ENCODE measurements at regions not wholly inside any gene's neighbourhood (a gene's known extent, or its start where the extent isn't known, plus 50 kb on each side); places are given as distances from the start of the nearest gene placed in this dataset.
A peak's percentile ranks its signal among the peaks of the same experiment; 100 is the strongest.

DNA sequence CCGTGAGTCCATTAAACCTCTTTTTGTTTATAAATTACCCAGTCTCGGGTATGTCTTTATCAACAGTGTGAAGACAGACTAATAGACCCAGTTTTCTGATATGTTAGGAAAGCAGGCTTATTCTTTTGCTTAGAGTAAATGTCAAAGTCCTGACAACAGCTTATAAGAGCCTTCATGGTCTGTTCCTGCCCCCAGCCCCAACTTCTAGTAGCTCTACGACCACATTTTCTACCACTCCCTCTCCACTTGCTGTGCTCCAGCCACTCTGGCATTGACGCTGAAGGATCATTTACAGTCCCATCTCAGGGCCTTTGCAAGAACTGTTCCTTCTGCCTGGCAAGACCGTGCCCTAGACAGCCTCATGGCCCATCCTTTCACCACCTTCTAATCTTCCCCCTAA is 104.6 kb upstream of the GPR139 start:
- 78% methylated on average over 2 of the region's 5 CpGs for WGBS (ENCODE audit: insufficient coverage)
- DNase-seq: no peak
- H3K4me1 ChIP-seq (ENCODE audit: control extremely low read depth in 1 of 4, control insufficient read depth in 4 of 4, insufficient read depth in 4 of 4, low read length in 3 of 4): no peaks in the 10 kb centered on the region
- no peak overlapping the region for H3K4me3 ChIP-seq (ENCODE audit: control insufficient read depth in 1 of 7, extremely low read depth in 1 of 7, insufficient read depth in 4 of 7, low read depth in 2 of 7, low read length in 6 of 7)
- ChIA-PET POLR2A (no interaction called here), CTCF (no interaction called here)
- H3K9me3 ChIP-seq (ENCODE audit: control extremely low read depth in 1 of 5, control insufficient read depth in 4 of 5, insufficient read depth in 2 of 5, low read depth in 1 of 5, low read length in 4 of 5): no peaks in the 10 kb centered on the region
- peaks cover 0 to 11% (median 3%) of the 10 kb centered on the region in 5 experiments for H3K27me3 ChIP-seq (replicated peaks in 2 of 5; ENCODE audit: control insufficient read depth in 4 of 5, insufficient read depth in 5 of 5, low read length in 4 of 5)
- no peaks in the 10 kb centered on the region for H3K36me3 ChIP-seq (ENCODE audit: control insufficient read depth in 4 of 4, insufficient read depth in 4 of 4, low read length in 3 of 4)
- no peak overlapping the region for H3K27ac ChIP-seq (ENCODE audit: insufficient read depth in 1 of 2, low read depth in 1 of 2, low read length in 2 of 2, poor library complexity in 1 of 2, severe bottlenecking in 2 of 2)

DNA sequence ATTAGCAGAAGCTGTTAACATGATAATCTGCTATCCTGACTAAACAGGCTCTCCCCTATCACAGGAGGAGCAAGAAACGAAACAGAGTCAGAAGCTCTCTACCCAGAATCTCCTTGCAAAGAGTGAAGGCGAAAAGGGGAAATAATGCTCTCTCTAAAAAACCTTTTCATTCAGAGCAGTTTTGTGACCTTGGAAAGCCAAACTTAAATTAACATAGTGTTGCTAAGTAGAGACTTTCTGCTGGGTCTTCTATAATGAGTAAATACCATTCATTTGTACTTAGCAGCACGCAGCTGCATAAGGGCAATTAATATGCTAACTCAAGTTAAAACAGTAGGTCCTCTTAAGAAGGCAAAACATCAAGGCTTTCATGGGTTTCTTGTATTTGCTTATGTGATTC is 101.7 kb upstream of the GPR139 start:
- peaks cover 0 to 11% (median 3%) of the 10 kb centered on the region in 5 experiments for H3K27me3 ChIP-seq (replicated peaks in 2 of 5; ENCODE audit: control insufficient read depth in 4 of 5, insufficient read depth in 5 of 5, low read length in 4 of 5)
- WGBS (ENCODE audit: insufficient coverage): no CpG with 5 or more reads among the region's 3 CpGs
- POLR2A ChIA-PET: no interaction called here
- H3K9me3 ChIP-seq (ENCODE audit: control extremely low read depth in 1 of 5, control insufficient read depth in 4 of 5, insufficient read depth in 2 of 5, low read depth in 1 of 5, low read length in 4 of 5): no peaks in the 10 kb centered on the region
- DNase-seq: peak in 1 of 3 donors; percentile 1
- no peak overlapping the region for H3K4me3 ChIP-seq (ENCODE audit: control insufficient read depth in 1 of 7, extremely low read depth in 1 of 7, insufficient read depth in 4 of 7, low read depth in 2 of 7, low read length in 6 of 7)
- H3K36me3 ChIP-seq (ENCODE audit: control insufficient read depth in 4 of 4, insufficient read depth in 4 of 4, low read length in 3 of 4): no peaks in the 10 kb centered on the region
- H3K4me1 ChIP-seq (ENCODE audit: control extremely low read depth in 1 of 4, control insufficient read depth in 4 of 4, insufficient read depth in 4 of 4, low read length in 3 of 4): no peaks in the 10 kb centered on the region
- no peak overlapping the region for H3K27ac ChIP-seq (ENCODE audit: insufficient read depth in 1 of 2, low read depth in 1 of 2, low read length in 2 of 2, poor library complexity in 1 of 2, severe bottlenecking in 2 of 2)
- CTCF ChIA-PET: interaction anchor here (0.7 to 1.3 kb wide), 2 partner anchors 19 to 572 kb away, joined by 3 read pairs; no protein-coding TSS in a partner anchor

DNA sequence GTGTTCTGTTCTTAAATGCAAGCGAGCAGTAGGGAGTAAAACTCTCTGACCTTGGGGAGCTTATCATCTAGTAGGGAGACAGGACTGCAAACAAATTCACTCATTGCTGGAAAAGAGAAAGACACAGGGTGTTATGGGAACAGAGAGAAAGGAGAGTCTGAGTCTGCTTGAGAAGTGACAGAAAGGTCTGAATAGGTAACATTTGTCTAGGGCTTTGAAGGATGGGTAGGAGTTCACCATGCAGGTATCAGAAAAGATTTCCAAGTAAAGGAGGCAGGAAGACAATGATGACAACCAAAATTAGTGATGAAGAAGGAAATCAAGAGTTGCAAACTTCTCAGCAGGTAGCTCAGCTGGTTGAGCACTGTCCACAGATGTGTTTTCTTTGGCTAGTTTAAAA is 93.6 kb upstream of the GPR139 start:
- Histone ChIP-seq H3K36me3 (ENCODE audit: control insufficient read depth in 4 of 4, insufficient read depth in 4 of 4, low read length in 3 of 4) (no peaks in the 10 kb centered on the region), H3K4me1 (ENCODE audit: control extremely low read depth in 1 of 4, control insufficient read depth in 4 of 4, insufficient read depth in 4 of 4, low read length in 3 of 4) (no peaks in the 10 kb centered on the region), H3K27me3 (replicated peaks in 2 of 5; ENCODE audit: control insufficient read depth in 4 of 5, insufficient read depth in 5 of 5, low read length in 4 of 5) (peaks cover 0 to 2% (median 0%) of the 10 kb centered on the region in 5 experiments), H3K4me3 (ENCODE audit: control insufficient read depth in 1 of 7, extremely low read depth in 1 of 7, insufficient read depth in 4 of 7, low read depth in 2 of 7, low read length in 6 of 7) (no peak overlapping the region), H3K9me3 (ENCODE audit: control extremely low read depth in 1 of 5, control insufficient read depth in 4 of 5, insufficient read depth in 2 of 5, low read depth in 1 of 5, low read length in 4 of 5) (peaks cover 0 to 4% (median 1%) of the 10 kb centered on the region in 5 experiments), H3K27ac (ENCODE audit: insufficient read depth in 1 of 2, low read depth in 1 of 2, low read length in 2 of 2, poor library complexity in 1 of 2, severe bottlenecking in 2 of 2) (no peak overlapping the region)
- CTCF ChIA-PET: no interaction called here
- WGBS (ENCODE audit: insufficient coverage): 100% methylated on average over 1 of the region's 1 CpG
- DNase-seq: no peak
- POLR2A ChIA-PET: no interaction called here

DNA sequence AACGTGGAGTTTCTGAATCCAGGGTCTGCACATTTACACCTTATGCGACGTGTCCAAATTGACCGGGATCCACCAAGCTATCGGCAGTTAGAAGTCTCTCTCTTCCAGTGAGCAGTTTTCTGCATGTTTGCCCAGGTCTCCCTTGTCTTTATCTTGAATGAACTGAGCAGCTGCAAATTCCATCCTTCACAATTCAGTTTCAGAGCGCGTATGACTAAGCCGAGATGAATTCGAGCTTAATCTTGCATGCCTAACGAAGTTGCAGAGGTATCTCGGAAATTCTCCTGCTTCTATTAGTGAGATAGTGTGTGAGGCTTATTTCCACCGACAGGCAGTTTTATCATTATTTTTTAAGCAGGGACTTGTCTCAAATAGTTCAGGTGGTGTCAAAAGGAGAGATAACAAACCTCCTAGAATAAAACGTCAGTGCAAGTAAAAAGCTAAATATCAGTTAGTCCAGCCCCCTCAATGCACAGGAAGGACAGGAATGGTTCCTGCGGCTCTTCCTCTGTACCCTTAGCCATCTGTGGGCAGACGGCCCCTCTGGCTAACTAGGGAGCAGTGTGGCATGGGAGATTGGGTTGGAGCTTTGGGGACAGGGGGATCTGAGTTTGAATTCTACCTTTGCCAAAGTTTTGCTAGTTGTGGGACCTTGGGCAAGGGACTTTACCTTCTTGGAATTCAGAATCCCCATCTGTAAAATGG is 93.0 kb upstream of the GPR139 start:
- CTCF ChIA-PET: no interaction called here
- DNase-seq: no peak
- WGBS (ENCODE audit: insufficient coverage): 93% methylated on average over 12 of the region's 15 CpGs
- Histone ChIP-seq H3K4me1 (ENCODE audit: control extremely low read depth in 1 of 4, control insufficient read depth in 4 of 4, insufficient read depth in 4 of 4, low read length in 3 of 4) (no peaks in the 10 kb centered on the region), H3K27me3 (replicated peaks in 2 of 5; ENCODE audit: control insufficient read depth in 4 of 5, insufficient read depth in 5 of 5, low read length in 4 of 5) (peaks cover 0 to 2% (median 0%) of the 10 kb centered on the region in 5 experiments), H3K4me3 (ENCODE audit: control insufficient read depth in 1 of 7, extremely low read depth in 1 of 7, insufficient read depth in 4 of 7, low read depth in 2 of 7, low read length in 6 of 7) (no peak overlapping the region), H3K27ac (ENCODE audit: insufficient read depth in 1 of 2, low read depth in 1 of 2, low read length in 2 of 2, poor library complexity in 1 of 2, severe bottlenecking in 2 of 2) (no peak overlapping the region), H3K36me3 (ENCODE audit: control insufficient read depth in 4 of 4, insufficient read depth in 4 of 4, low read length in 3 of 4) (no peaks in the 10 kb centered on the region), H3K9me3 (ENCODE audit: control extremely low read depth in 1 of 5, control insufficient read depth in 4 of 5, insufficient read depth in 2 of 5, low read depth in 1 of 5, low read length in 4 of 5) (peaks cover 0 to 4% (median 1%) of the 10 kb centered on the region in 5 experiments)
- POLR2A ChIA-PET: no interaction called here

DNA sequence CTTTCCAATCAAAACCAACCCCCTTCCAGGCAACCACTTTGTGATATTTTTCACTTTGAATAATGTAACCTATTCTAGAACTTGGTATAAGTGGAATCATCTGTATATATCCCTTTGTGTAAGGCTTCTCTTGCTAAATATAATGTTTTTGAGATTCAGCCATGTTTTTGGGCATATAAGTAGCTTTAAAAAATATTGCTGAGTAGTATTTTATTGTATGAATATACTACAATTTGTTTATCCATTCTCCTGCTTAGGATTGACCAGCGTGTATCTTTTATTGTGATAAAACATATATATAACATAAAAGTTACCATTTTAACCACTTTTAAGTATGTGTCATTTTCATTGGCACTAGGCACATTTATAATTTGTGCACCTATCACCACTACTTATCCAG is 79.8 kb upstream of the GPR139 start:
- no peaks in the 10 kb centered on the region for H3K36me3 ChIP-seq (ENCODE audit: control insufficient read depth in 4 of 4, insufficient read depth in 4 of 4, low read length in 3 of 4)
- no peaks in the 10 kb centered on the region for H3K4me1 ChIP-seq (ENCODE audit: control extremely low read depth in 1 of 4, control insufficient read depth in 4 of 4, insufficient read depth in 4 of 4, low read length in 3 of 4)
- DNase-seq: no peak
- CTCF ChIA-PET: no interaction called here
- H3K9me3 ChIP-seq (ENCODE audit: control extremely low read depth in 1 of 5, control insufficient read depth in 4 of 5, insufficient read depth in 2 of 5, low read depth in 1 of 5, low read length in 4 of 5): peaks cover 0 to 4% (median 0%) of the 10 kb centered on the region in 5 experiments
- no CpG with 5 or more reads among the region's 1 CpG for WGBS (ENCODE audit: insufficient coverage)
- no peaks in the 10 kb centered on the region for H3K27me3 ChIP-seq (replicated peaks in 2 of 5; ENCODE audit: control insufficient read depth in 4 of 5, insufficient read depth in 5 of 5, low read length in 4 of 5)
- no peak overlapping the region for H3K4me3 ChIP-seq (ENCODE audit: control insufficient read depth in 1 of 7, extremely low read depth in 1 of 7, insufficient read depth in 4 of 7, low read depth in 2 of 7, low read length in 6 of 7)
- POLR2A ChIA-PET: no interaction called here
- H3K27ac ChIP-seq (ENCODE audit: insufficient read depth in 1 of 2, low read depth in 1 of 2, low read length in 2 of 2, poor library complexity in 1 of 2, severe bottlenecking in 2 of 2): no peak overlapping the region

DNA sequence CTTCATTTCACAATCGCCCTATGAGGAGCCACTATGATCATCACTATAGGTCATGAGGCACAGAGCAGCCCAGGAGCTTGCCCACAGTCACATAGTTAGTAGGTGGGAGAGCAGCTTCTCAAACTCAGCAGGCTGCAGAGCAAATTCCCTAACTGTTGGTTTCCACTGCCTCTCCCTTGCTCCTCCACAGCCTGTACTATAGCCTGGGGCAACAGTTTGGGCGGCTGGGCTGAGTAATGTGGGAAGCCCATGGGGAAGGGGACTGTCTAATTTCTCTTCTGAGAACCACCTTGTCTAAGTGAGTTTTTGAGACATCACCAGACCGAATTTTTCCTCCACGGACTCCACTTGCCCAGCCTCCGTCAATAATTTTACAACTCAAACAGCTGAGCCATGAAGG is 73.4 kb upstream of the GPR139 start:
- POLR2A ChIA-PET: no interaction called here
- no peaks in the 10 kb centered on the region for H3K9me3 ChIP-seq (ENCODE audit: control extremely low read depth in 1 of 5, control insufficient read depth in 4 of 5, insufficient read depth in 2 of 5, low read depth in 1 of 5, low read length in 4 of 5)

DNA sequence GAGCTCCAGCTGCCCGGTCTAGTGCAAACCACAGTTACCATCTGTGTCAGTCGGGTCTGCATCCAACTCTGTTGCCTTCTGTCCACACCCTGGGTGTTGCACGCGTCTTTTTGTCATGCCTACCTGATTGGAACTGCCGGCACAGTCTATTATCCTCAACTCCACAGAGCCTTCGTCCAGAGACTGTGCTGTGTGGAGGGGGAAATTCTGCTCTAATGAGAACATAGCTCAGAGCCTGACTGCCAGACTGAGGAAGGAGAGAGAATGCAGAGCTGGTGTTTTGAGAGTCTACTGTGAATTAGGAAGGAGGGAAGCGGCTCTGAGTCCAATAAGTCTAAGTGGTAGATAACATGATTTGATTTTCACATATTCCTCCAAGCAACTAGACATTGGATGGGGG is 68.3 kb upstream of the GPR139 start:
- Histone ChIP-seq H3K4me1 (ENCODE audit: control extremely low read depth in 1 of 4, control insufficient read depth in 4 of 4, insufficient read depth in 4 of 4, low read length in 3 of 4) (no peaks in the 10 kb centered on the region), H3K27ac (ENCODE audit: insufficient read depth in 1 of 2, low read depth in 1 of 2, low read length in 2 of 2, poor library complexity in 1 of 2, severe bottlenecking in 2 of 2) (no peak overlapping the region), H3K27me3 (replicated peaks in 2 of 5; ENCODE audit: control insufficient read depth in 4 of 5, insufficient read depth in 5 of 5, low read length in 4 of 5) (peaks cover 0 to 1% (median 0%) of the 10 kb centered on the region in 5 experiments), H3K4me3 (ENCODE audit: control insufficient read depth in 1 of 7, extremely low read depth in 1 of 7, insufficient read depth in 4 of 7, low read depth in 2 of 7, low read length in 6 of 7) (no peak overlapping the region), H3K9me3 (ENCODE audit: control extremely low read depth in 1 of 5, control insufficient read depth in 4 of 5, insufficient read depth in 2 of 5, low read depth in 1 of 5, low read length in 4 of 5) (no peaks in the 10 kb centered on the region), H3K36me3 (ENCODE audit: control insufficient read depth in 4 of 4, insufficient read depth in 4 of 4, low read length in 3 of 4) (no peaks in the 10 kb centered on the region)
- no peak for DNase-seq
- 100% methylated on average over 1 of the region's 7 CpGs for WGBS (ENCODE audit: insufficient coverage)
- CTCF ChIA-PET: no interaction called here
- POLR2A ChIA-PET: no interaction called here

More for the DNA sequence above, 73.4 kb upstream of the GPR139 start:
- H3K4me1 ChIP-seq (ENCODE audit: control extremely low read depth in 1 of 4, control insufficient read depth in 4 of 4, insufficient read depth in 4 of 4, low read length in 3 of 4): no peaks in the 10 kb centered on the region
- CTCF ChIA-PET: interaction anchor here (0.8 kb wide), 1 partner anchor 13 kb away, joined by 3 read pairs; no protein-coding TSS in a partner anchor
- H3K27ac ChIP-seq (ENCODE audit: insufficient read depth in 1 of 2, low read depth in 1 of 2, low read length in 2 of 2, poor library complexity in 1 of 2, severe bottlenecking in 2 of 2): no peak overlapping the region
- no peaks in the 10 kb centered on the region for H3K36me3 ChIP-seq (ENCODE audit: control insufficient read depth in 4 of 4, insufficient read depth in 4 of 4, low read length in 3 of 4)
- WGBS (ENCODE audit: insufficient coverage): 71% methylated on average over 4 of the region's 5 CpGs
- H3K27me3 ChIP-seq (replicated peaks in 2 of 5; ENCODE audit: control insufficient read depth in 4 of 5, insufficient read depth in 5 of 5, low read length in 4 of 5): no peaks in the 10 kb centered on the region
- H3K4me3 ChIP-seq (ENCODE audit: control insufficient read depth in 1 of 7, extremely low read depth in 1 of 7, insufficient read depth in 4 of 7, low read depth in 2 of 7, low read length in 6 of 7): no peak overlapping the region
- no peak for DNase-seq
